Panc1 (cell line): ENCODE measurements at regions not wholly inside any gene's neighbourhood (a gene's known extent, or its start where the extent isn't known, plus 50 kb on each side); places are given as distances from the start of the nearest gene placed in this dataset.

Experiments used
- ATAC-seq: fragments of 200-7000 bp; cut with Tn5 transposase; 2 replicates; pipeline ENCODE4 v1.9.1; 2020; ENCODE audit warnings: mild to moderate bottlenecking, moderate library complexity
- BruUV-seq: library from RNA; stranded (reverse); fragments of 400-500 nt; replicated peaks from 2 replicates; lab custom pipeline; 2021; lab: Mats Ljungman, UMichigan
- CTCF ChIA-PET: fragments of 300-600 bp; sonication (Branson Sonifier 250); formaldehyde crosslinking; loops from one replicate; lab custom pipeline; 2022; ENCODE audit warnings: antibody characterized with exemption; lab: Charles Lee
- POLR2A ChIA-PET: fragments of 300-600 bp; sonication (Branson Sonifier 250); formaldehyde crosslinking; loops from one replicate; lab custom pipeline; 2022; ENCODE audit warnings: antibody characterized with exemption; lab: Charles Lee
- DNase-seq: peaks from one replicate; pipeline ENCODE4 v3.0.0-alpha.2; 2010; ENCODE audit warnings: low read depth, low spot score
- H3K27ac ChIP-seq: 2 replicates; pipeline ENCODE4 v1.5.1; 2011; ENCODE audit warnings: mild to moderate bottlenecking, low read length, inconsistent platforms
- H3K27me3 ChIP-seq: fragments of 200-500 bp; sonication (Bioruptor generic); 2 replicates; pipeline ENCODE4 v1.6.0; 2014; ENCODE audit warnings: low read length, inconsistent platforms; ENCODE audit not compliant: control insufficient read depth, insufficient read depth
- H3K36me3 ChIP-seq: fragments of 200-500 bp; sonication (Bioruptor generic); 2 replicates; pipeline ENCODE4 v1.5.1; 2014; ENCODE audit warnings: inconsistent platforms, mild to moderate bottlenecking, low read length, moderate library complexity; ENCODE audit not compliant: control insufficient read depth, insufficient read depth
- H3K4me1 ChIP-seq: 2 replicates; pipeline ENCODE4 v1.5.1; 2011; ENCODE audit warnings: inconsistent platforms, mild to moderate bottlenecking, low read length, moderate library complexity; ENCODE audit not compliant: control insufficient read depth, insufficient read depth
- H3K4me3 ChIP-seq, 2 experiments: 2 replicates each; pipeline ENCODE4 v1.5.1; 2011 to 2012; ENCODE audit warnings: low read depth in 2 of 2, low read length in 2 of 2, mild to moderate bottlenecking in 2 of 2, inconsistent platforms in 1 of 2, moderate library complexity in 1 of 2
- H3K9me3 ChIP-seq: fragments of 200-500 bp; sonication (Bioruptor generic); 2 replicates; pipeline ENCODE4 v1.5.1; 2014; ENCODE audit warnings: low read depth, mild to moderate bottlenecking, inconsistent platforms, low read length, moderate library complexity; ENCODE audit not compliant: control insufficient read depth, insufficient read depth
- CTCF ChIP-seq: fragments of 450-650 bp; IDR thresholded peaks from 2 replicates; pipeline ENCODE4 v1.5.1; 2017; ENCODE audit warnings: mild to moderate bottlenecking
- POLR2AphosphoS5 ChIP-seq: IDR thresholded peaks from 2 replicates; pipeline ENCODE4 v1.6.1; 2012; ENCODE audit warnings: mild to moderate bottlenecking, low read depth, low read length, moderate library complexity
- REST ChIP-seq, 2 experiments: IDR thresholded peaks; 2 replicates each; pipeline ENCODE4 v1.6.1; 2011 to 2012; ENCODE audit warnings: low read depth in 2 of 2, control low read depth in 1 of 2, low read length in 1 of 2, mild to moderate bottlenecking in 1 of 2, moderate library complexity in 1 of 2; ENCODE audit not compliant: insufficient read depth in 1 of 2
- SIN3A ChIP-seq: IDR thresholded peaks from 2 replicates; pipeline ENCODE4 v1.6.1; 2012; ENCODE audit warnings: low read depth, mild to moderate bottlenecking, low read length, moderate library complexity, borderline replicate concordance; ENCODE audit not compliant: insufficient read depth
- TCF7L2 ChIP-seq: IDR thresholded peaks from 2 replicates; pipeline ENCODE4 v1.6.1; 2011; ENCODE audit warnings: mild to moderate bottlenecking, low read depth, low read length, inconsistent platforms
- in situ Hi-C: cut with HindIII; loops from 2 replicates; pipeline ENCODE4 v1.10.0; 2016; ENCODE audit warnings: low sequenced_read_pairs, low pct_unique_long_range_greater_than_20kb
- intact Hi-C: fragments of 100-400 bp; cut with micrococcal nuclease; formaldehyde crosslinking; loops from one replicate; pipeline ENCODE4 v1.10.0; 2022; ENCODE audit not compliant: unreplicated experiment

DNA sequence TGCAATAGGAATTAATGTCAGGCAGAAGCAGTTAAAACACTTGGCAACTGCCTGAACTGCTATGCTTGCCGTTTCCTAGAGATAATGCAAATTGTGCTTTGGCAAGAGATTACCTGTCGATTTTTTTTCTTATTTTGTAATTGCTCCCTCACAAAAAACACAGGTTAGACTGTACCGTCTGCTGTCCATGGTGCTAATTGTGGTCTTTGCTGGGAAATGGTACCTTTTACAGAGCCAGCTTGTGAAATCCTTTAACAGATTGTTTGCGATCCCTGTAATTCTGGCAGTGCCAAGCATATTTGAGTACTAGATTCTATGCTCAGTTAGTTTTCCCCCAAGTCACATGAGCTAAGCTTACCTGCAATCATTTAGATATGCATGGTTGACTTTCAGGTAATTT is 2125.8 kb upstream of the WWC1 start:
- H3K27me3 ChIP-seq: no peaks in the 10 kb centered on the region
- ATAC-seq (no peak), DNase-seq (no peak)
- TF ChIP-seq TCF7L2 (no peak), REST (IDR thresholded peaks at IDR 0.05; ENCODE audit: insufficient read depth in 1 of 2, low read depth in 2 of 2, low read length in 1 of 2) (peak; percentile 81 to 84), SIN3A (no peak)
- intact Hi-C loops: no loop called here
- no TSS peak for BruUV-seq
- in situ Hi-C loops: no loop called here
- H3K4me1 ChIP-seq: no peaks in the 10 kb centered on the region
- no peaks in the 10 kb centered on the region for H3K9me3 ChIP-seq
- no peak overlapping the region for H3K4me3 ChIP-seq
- no peak overlapping the region for H3K27ac ChIP-seq
- no peaks in the 10 kb centered on the region for H3K36me3 ChIP-seq
- ChIA-PET POLR2A (no interaction called here), CTCF (no interaction called here)

DNA sequence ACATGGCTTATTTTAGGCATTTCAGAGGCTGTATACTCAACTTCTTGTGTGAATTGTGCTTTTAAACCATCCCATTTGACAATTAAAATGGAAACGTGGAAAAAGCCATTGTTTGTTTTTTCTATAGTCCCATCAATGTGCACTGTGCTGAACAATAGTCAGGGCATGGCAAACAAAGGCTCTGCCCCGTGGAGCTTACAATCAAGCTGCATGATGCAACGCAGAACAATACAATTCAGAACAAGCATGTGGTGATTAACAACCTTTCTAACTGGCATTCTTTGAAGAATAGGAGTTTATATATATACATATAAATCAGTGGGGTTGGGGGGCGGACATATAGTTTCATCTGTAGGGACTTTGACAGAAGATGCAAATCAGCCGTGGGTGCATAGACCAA is 2125.4 kb upstream of the WWC1 start:
- TF ChIP-seq CTCF (no peak), SIN3A (no peak), TCF7L2 (no peak), REST (IDR thresholded peaks at IDR 0.05; ENCODE audit: insufficient read depth in 1 of 2, low read depth in 2 of 2, low read length in 1 of 2) (no peak), POLR2AphosphoS5 (no peak)
- Histone ChIP-seq H3K4me3 (no peak overlapping the region), H3K4me1 (no peaks in the 10 kb centered on the region), H3K36me3 (no peaks in the 10 kb centered on the region), H3K9me3 (no peaks in the 10 kb centered on the region), H3K27me3 (no peaks in the 10 kb centered on the region), H3K27ac (no peak overlapping the region)
- DNase-seq: no peak
- BruUV-seq: no TSS peak
- intact Hi-C loops (no loop called here), in situ Hi-C loops (no loop called here)
- POLR2A ChIA-PET: no interaction called here
- CTCF ChIA-PET: no interaction called here
- no peak for ATAC-seq
